Renal cortex interstitium (tissue), 11 donors: ENCODE measurements at regions not wholly inside any gene's neighbourhood (a gene's known extent, or its start where the extent isn't known, plus 50 kb on each side); places are given as distances from the start of the nearest gene placed in this dataset.

Experiments
- DNase-seq, 11 donors: peaks; one replicate each; pipeline ENCODE4 v3.0.0-alpha.2; 2013; ENCODE audit warnings: low read depth in 9 of 11, low spot score in 4 of 11; ENCODE audit errors: extremely low read depth in 1 of 11

DNA sequence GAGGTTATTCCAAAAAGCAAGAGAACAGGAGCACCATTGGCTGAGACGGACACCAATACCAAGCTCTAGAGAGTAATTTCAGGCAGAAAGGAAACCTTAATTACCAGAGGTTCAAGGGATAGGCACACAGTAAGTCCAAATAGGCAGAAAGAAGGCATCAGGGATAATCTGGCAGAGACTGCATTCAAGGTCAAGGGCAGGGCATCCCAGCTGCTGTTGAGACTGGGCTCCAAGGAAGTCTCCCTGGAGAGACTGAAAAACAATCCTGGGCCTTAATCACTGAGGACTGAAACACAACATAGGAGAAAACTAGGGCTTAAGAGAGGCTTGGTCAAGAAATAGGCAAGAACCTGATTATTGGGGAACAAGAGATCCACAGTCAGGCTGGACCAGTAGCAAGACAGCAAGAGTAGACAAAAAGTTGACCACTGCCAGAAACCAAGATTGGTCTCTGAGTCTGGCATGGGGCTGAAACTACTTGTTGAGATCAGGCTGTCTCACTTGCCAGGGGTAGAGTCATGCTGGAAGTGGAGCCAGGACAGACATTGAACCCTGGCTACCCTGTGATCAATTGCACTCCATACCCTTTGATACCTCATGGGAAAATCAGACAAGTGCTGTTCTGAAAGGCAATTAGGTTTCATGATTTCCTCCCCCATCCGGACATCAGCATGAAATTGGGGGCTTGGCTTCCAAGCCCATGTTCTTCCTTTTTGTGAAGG, 193.2 kb upstream of the TNP1 start:
- DNase-seq, result no peak

DNA sequence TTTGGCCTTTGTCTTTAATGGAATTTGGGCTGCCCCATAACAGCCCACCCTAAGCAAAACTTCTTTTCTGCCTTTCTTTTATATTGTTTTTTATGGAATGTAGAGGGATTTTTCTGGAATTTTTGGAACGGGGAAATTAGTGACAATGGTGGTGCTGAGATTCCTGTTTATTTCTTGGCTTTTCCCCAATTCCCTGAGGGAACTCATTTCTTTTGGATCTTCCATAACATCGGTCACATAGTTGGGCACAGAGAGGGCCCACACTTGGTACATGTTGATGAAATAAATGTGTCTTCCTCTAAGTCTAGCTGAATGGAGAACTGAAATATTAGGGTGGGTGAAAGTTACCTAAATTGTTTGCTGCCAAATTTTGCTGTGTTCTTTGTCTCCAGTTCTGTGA, 191.6 kb upstream of the TNP1 start:
- no peak for DNase-seq

DNA sequence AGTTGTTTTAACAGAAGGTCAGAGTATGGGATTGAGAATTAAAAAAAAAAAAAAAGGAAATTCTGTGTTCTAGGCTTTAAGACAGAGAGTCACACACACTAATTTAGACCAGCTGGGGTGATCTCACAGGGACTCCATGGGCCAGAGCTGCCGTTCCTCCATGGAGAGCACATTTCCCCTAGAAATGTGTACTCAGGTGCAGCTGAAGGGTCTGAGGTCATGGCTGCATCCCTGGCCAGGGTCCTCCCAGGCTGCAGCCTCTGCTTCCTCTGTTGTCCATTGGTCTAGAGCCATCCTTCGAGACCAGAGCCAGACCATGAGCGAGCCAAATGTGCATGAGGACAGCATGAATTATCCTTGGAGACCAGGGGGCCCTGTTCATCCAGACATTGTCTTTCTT, 190.1 kb upstream of the TNP1 start:
- no peak for DNase-seq

DNA sequence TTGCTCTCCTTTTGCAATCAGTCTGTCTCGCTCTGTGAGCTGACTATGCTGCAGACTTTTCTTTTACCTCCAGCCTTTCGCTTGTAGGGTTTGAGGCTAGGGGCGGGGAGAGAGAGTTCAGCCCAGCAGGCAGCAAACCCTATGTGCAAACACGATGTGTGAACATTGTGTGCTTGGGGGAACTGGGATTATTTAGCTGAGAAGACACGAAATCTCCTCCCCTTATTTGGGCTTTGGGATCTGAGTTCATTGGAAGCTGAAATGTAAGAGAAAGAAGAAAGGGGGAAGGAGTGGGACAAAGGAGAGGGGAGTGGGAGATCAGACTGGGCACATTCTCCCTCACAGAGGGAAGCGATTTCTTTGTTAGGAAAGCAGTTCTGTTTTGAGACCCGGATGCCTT, 189.6 kb upstream of the TNP1 start:
- no peak for DNase-seq

DNA sequence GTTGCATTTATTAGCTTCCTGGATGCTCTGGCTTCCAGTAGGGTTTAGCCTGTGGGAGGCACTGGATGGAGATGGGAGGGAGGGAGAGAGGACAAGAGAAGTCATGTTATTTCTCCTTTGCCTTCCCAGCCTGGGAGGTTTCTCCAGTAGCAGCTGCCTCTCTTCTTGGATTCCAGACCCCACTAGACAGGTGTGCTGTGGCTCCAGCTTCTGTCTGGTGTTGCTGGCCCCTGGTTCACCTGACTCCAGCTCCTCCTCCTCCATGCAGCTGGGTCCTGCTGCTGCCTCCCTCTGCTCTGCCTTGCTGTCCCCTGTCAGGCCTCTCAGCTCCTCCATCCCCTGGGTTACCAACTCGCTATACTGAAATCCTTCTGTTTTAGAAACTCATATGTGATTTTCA, 188.9 kb upstream of the TNP1 start:
- no peak for DNase-seq

DNA sequence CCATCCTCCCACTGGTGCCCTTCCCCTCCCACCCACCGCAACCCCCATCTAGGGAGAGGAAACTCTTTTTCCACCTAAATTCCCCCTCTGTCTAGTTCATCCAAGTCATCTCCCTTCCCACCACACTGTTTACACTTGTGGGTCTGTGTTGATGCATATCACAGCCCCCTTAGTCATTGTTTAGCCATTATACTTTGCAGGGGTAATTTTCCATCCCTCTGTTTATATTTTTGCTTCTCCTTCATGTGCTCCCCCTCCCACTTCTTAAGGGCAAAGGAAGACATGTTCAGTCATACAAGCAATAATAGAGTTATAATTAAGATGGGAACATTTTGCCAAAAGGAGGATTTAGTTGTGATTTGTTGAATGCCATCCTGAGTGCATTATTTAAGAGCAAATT, 187.8 kb upstream of the TNP1 start:
- DNase-seq, result no peak

DNA sequence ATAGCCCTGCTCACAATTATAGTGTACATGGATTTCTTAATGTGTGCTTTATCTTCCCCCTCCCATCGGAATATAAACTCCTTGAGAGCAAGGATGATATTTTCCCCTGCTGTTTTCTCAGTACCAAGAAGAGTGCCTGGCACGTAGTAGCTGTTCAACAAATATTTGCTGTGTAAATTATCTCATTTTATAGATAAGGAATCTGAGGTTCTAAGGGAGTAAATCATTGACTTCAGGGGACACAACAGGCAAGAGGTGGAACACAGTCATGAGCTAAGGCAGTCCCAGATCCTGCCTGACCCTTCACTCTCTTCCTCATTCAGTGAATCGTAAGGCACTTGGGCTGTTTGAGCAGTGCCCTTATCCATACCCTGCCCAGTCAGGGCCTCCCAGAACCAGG, 187.3 kb upstream of the TNP1 start:
- DNase-seq, result no peak

DNA sequence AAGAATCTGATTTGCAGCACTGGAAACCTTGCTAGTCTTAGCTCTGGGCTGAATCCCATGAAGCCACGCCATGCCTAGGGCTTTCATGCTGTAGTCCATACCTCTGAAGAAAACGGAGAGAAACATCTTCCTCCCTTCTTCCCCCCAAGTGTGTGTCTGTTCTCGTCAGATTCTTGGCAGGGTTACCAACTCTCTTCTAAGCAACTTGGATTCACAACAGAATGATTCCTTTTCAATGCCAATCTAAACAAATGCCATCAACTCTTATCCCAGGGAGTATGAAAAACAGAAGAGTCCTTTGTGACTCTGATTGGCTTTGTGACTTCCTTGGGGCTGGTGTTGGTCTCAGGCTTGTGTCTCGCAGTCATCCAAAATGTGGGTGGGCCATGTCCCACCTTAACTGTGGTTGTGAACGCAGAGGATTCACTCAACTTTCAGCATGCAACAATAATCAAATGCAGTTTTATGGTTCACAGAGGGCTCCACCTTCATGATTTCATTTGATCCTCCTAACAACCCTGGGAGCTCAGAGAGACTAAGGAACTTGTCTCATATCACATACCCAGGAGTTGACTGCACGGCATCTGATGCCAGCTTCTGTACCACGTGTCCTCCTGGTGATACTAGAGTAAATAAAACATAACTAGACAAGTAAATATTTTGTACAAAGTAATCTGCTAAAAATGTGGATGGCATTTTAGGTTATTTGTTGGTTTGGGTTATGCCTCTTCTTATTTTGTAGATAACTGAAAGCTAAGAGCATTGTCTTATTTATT, 186.0 kb upstream of the TNP1 start:
- no peak for DNase-seq

DNA sequence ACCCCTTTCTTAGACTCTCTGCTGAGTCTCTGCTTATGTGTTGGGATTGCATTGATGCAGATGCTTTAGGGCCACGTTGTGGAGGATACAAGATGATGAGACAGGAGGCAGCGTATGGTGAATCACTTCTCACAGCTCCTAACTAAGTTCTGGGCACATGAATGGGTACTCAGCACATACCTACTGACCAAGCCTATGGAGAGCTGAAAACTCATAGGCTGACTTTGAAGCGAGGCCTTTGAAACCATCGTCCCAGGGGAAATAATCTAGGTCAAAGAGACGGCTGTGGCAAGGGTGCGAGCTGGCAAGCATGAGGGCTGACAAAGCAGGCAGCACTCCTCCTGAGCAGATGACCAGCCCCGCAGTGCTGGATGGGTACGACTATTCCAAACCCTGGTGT, 180.2 kb upstream of the TNP1 start:
- no peak for DNase-seq

DNA sequence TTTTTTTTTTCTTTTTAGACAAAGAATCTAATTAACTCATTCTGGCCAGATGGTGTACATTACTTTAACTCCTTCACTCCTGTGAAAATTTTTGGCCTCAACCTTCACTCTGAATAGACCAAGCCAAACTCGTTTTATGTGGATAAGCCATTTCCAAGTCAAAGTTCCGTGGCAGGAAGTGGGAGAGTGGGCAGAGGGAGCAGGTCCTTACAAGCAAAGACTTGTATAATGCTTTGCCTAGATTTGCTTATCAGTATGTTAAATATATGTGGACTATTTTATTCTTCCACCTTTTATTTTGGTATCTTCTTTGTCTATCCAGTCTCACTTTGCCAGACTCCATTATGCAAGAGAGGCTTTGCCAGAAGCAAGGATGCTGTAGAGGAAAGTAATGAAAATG, 178.1 kb upstream of the TNP1 start:
- no peak for DNase-seq

DNA sequence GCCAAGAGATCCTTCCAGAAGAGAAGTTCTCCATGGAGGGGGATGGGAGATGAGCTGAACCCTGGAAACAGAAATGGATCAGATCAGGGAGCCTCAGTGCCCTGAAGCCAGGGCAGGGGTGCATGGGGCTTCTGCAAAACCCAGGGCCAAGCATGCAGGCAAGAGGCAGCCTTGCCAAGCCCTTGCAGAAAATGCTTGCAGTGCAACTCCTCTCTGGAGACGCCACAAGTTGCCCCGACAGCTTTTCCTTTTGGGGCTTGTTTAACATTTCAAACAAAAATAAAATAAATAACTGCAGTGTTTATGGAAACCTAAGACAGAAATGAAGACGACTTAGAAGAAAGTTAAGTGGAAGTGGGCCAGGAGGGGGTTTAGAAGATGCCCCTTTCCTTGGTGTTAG, 177.5 kb upstream of the TNP1 start:
- no peak for DNase-seq

DNA sequence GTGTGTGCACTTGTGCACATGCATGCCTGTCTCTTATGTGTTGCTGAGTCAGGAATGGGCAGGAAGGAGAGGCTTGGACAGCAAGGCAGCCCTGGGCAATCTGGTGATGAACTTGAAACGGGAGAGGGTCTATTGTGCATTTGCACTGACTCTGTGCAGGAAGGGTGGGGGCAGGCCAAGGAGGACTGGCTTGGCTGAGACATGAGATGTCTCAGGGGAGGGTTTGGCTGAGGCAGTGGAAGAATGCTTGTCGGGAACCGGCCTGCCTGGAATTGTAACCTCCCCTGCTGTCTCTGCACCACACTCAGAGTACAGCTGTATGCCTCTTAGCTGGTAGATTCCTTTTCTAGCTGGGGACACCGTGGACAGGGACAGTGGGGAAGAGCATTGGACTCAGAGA, 176.1 kb upstream of the TNP1 start:
- no peak for DNase-seq

DNA sequence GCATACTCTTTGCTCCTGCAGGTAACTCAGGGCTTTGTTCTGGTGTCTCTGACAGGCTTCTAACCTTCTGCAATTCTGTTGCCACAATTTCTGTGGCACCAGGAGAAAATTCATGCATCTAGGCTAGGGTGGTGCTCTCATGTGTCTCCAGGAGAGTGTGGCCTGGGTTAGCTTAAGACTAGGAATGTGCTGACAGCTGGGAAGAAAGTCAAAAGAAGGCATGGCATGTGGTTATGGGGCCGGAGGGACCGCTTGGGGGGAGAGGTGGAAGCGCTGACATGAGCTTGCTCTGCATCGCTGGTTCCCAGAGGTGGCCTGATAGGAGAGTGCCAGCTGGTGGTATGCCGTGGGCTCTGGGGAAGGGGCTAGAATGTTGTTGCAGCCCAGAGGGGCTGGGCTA, 173.3 kb upstream of the TNP1 start:
- no peak for DNase-seq

DNA sequence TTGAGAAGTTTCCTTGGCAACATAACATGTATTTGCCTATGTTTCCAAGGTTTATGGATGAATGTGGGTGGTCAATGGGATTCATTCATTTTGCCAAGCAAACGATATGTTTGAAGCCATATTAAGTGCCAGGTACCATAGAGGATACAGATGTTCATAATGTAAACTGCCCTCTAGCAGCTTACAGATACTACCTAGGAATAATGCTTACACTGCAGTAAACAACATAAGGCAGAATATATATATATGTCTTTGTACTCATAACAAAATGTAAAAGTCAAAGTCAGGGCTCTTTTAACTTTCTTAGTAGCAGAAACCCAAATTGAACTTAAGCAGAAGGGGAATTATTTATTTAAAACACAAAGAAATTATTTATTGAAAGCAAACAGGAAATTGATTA, 171.6 kb upstream of the TNP1 start:
- DNase-seq, result no peak

DNA sequence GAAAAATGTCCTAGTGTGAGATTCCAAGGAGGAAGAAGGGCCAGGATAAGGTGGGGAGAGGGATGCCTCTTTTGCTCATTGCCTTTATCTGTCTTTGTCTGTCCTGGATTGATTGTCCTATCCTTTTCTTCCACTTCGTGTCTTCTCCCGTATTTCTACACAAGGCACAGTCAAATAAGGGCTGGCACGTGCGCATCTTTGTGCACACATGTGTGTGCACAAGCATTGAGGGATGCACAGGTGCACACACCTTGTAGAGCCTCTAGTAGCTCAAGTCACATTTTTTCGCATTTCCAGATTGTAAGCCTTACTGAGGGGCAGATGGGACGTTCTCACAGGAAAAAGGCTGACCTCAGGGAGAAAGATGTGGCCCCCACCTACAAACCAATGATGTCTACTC, 170.2 kb upstream of the TNP1 start:
- no peak for DNase-seq

DNA sequence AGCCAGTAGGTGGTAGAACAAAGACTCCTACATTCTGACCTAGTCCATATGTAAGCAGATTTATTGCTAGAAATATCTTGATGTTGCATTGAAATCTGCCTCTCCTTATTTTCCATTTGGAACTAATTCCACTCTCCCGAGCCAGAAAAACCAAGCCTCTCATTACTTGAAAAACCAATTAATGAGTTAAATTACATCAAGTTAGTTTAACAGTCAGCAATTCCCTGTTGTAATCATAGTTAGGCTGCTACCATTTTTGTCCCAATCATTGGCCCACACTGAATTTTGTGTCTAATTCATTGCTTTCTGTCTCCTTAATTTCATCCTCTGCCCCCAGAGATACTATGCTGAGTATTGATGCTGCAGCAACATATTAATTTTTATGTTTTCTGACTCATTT, 168.3 kb upstream of the TNP1 start:
- no peak for DNase-seq

DNA sequence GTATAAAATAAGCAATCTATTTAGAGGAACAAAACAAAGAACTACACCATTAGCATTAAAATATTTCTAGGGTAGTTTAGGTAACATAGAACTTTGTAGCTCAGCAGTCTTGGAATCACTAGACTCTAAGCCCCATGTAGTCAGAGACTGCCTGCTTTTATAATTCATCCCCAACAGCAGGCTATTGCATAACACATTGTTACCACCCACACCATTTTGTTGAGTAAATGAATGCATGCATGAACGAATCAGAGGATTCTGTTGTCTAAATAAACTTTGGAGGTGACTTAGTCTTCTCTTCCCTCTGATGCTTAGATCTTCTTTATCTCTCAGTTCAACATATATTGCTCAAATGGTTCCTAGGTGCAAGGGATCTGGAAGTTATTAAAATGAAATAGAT, 167.6 kb upstream of the TNP1 start:
- DNase-seq, result no peak

DNA sequence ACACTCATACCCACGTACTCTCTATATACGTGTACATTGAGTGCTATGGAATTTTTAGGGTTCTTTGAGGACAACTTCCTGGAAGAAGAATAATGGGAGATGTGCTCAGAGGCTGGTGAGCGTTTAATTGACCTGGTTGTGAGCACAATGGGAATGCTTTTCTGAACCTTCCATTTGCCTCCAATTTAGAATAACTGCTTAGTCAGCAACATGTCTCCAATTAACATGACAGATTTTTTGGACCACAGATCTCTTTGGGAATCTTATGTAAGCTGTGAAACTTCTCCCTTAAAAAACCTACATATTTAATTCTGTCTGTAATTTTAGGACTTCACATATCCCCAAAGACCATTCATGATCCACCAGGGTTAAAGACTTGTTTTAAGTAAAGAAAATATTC, 166.7 kb upstream of the TNP1 start:
- DNase-seq, result no peak

DNA sequence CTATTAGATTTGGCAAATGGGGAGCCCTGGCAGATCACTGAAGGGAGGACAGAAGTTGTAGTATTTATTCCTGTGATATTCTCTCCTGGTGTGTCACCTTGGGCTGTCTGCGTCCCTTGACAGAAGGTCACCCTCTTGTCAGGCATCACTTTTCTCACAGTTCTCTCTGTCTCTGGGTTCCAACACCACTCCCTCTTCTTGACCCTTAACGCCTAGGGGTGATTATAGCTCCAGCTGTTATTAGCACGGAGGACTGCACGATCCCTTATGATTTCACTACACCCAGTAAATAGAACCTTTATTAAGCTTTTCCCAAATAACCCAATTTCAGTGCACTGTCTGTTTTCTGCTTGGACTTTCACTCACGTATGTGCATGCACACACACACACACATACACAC, 166.3 kb upstream of the TNP1 start:
- DNase-seq, result no peak

DNA sequence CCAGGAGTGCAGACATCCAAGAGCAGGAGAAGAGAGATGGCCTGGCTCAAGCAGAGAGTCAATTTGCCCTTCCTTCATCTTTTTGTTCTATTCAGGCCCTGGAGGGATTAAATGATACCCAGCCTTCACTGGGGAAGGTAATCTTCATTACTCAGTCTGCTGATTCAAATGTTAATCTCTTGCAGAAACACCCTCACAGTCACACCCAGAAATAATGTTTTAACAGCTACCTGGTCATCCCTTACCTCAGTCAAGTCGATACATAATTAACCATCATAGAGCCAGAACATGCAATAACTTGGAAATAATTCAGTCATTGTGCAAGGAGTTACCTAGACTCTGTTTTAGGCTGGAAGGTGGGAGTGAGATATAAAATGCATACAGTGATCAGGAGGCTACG, 163.7 kb upstream of the TNP1 start:
- no peak for DNase-seq
